ENCODE measurements at regions not wholly inside any gene's neighbourhood (a gene's known extent, or its start where the extent isn't known, plus 50 kb on each side); places are given as distances from the start of the nearest gene placed in this dataset.

- DNase-seq (ENCODE audit: low spot score): no peak
Observed at GRCh38 chr1:22221233-22221780, 78.4 kb upstream of the WNT4 start.

GRCh38 chr1:22222723-22223122 lies 79.8 kb upstream of the WNT4 start:
- DNase-seq (ENCODE audit: low spot score): no peak

- no peak for DNase-seq (ENCODE audit: low spot score)
Observed at GRCh38 chr1:22223176-22223575, 80.3 kb upstream of the WNT4 start.

DNA sequence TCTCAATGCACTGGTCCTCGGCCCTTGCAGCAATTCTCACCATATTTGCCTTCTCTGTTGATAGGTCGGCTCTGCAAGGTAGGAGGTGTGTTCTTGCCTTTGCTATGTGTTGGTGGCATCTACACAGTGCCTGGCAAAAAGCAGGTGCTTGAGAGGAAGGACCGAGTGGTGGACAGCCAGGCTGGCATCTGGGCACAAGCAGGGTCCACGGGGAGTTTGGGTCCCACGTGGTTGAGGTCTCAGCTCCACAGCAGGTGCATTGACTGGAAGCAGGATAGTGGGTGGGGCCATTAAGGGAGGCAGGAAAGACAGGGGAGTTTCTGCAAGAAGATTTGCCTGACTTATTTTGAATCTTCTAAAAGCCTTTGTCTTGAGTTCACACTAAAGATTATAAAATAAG lies 81.2 kb upstream of the WNT4 start:
- no peak for DNase-seq (ENCODE audit: low spot score)

- no peak for DNase-seq (ENCODE audit: low spot score)
Observed at GRCh38 chr1:22224631-22225030, 81.7 kb upstream of the WNT4 start.

DNA sequence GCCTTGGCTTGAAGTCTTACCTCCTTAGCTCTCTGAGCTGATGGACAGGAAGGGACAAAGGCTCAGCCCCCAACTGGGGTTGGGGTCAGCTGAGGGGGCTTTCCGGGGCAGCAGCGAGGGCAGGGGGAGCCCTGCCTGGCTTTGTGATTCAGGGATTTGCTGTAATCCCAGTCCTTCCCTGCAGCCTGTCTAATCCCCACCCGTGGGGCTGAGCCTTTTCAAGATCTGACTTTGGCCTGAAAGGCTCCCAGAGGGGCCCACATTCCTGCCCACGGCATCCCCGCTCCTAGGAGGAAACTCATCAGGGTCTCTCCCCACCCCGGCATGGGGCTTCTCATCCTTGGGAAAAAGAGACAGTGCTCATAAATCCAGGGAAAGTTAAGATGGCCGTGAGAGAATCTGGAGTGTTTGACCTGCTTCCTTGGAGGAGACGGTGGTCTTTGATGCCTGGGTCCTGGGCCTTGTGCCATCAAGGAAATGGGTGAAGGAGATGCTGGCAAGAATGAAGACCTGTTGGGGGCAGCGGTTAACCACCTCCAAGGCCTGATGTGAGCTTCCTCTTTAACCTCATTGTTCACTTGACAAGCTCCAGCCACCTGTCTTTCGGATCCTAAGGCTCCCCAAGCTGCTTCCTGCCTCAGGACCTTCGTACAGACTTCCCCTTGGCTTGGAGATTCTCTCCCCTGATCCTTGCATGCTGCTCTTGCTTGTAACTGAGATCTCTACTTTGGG lies 83.1 kb upstream of the WNT4 start:
- DNase-seq (ENCODE audit: low spot score): no peak

- no peak for DNase-seq (ENCODE audit: low spot score)
Observed at GRCh38 chr1:22228074-22228473, 85.2 kb upstream of the WNT4 start.

GRCh38 chr1:22228505-22228911 lies 85.6 kb upstream of the WNT4 start:
- no peak for DNase-seq (ENCODE audit: low spot score)

DNA sequence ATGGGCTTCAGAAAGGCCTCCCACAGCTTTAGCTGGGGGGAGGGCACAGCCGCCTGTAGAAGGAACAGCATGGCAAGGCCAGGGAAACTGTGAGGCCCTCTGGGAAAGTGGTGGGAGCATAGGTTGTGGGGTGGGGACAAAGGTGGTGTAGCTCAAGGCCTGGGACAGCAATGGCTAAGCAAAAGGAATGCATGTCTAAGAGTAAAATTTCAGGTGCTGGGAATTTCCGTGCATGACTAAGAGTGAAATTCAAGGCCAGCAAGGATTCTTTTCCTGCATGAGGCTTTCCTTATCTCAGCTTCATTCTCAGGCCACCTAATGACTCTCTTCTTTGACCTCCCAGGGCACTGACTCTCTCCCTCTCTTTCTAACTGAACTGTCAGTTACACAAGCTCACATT lies 86.5 kb upstream of the WNT4 start:
- DNase-seq (ENCODE audit: low spot score): no peak

DNA sequence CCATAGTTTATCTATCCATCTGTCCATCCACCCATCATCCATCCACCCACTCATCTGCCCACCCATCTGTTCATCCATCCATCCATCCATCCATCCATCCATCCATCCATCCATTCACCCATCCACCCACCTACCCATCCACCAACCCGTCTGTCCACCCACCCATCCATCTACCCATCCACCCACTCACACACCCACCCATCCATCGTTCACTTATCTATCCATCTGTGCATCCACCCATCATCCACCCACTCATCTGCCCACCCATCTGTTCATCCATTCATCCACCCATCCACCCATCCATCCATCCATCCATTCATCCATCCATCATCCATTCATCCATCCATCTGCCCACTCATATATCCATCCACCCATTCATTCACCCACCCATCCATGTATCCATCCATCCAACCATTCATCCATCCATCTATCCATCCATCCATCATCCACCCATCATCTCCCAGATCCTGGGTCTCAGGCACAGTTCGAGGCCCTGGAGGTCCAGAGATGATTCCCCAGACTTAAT lies 88.2 kb upstream of the WNT4 start:
- DNase-seq (ENCODE audit: low spot score): no peak

- DNase-seq (ENCODE audit: low spot score): no peak
Observed at GRCh38 chr1:22231995-22232690, 89.2 kb upstream of the WNT4 start.

GRCh38 chr1:22233222-22233621 lies 90.3 kb upstream of the WNT4 start:
- DNase-seq (ENCODE audit: low spot score): no peak

DNA sequence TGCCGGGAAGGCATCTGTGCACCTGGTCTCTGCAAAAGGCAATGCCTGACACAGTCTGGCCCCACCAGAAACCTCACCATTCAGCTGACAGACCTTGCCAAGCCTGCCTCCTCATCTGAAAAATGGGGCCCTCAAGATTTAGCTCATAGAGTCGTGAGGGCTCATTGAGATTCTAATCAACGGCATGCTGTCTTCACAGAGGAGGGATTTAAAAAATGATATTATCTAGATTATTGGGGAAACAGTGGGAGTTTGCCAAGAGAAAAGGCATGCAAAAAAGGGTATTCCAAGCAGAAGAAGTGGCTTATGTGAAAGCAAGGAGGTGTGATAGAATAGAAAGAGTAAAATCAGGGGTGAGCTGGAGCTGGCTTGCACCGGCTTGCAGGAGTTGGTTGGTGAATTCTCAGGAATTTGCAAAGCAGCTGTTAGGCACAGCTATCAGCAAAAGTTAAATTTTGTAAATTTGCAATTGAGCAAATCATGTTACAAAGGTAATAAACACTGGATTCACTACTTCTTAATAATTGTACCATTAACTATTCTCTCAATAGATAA lies 91.7 kb upstream of the WNT4 start:
- DNase-seq (ENCODE audit: low spot score): no peak

DNA sequence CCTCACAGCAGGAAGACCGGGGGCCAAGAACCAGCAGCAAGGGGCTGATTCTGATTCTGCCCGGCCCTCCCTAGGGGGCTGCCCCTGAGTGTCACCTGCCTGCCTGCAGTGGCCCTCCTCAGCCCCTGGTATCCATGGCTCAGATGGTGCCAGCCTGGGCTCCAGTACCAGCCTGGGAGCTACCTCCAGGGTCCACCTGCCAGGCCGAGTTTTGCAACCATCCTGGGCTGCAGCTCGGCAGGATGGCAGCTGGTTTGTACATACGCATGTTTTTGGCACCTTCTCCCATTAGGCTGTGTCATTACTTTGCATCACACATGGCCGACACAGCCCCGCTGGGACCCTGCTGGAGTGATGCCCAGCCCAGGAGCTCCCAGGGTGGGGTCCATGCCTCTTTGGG lies 93.3 kb upstream of the WNT4 start:
- no peak for DNase-seq (ENCODE audit: low spot score)

DNA sequence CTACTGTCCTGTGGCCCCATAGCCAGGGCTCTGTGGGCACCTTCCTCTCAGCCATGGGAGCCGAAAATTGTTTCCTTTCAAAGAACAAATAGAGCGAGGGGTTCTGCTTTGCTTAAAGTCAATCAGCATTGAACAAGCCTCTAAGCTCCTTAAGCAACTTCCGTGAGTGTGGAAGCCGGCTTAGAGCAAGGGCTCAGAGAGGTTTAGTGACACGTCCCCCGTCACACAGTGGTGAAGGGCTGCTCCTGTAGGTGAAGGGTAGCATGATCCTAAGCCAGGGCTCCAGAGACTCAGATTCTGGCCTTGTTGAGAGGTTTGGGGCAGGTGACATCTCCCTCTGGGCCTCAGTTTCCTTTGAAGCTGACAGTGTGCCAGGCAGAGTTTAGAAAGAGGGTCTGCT lies 94.0 kb upstream of the WNT4 start:
- no peak for DNase-seq (ENCODE audit: low spot score)

GRCh38 chr1:22237433-22238093 lies 94.7 kb upstream of the WNT4 start:
- no peak for DNase-seq (ENCODE audit: low spot score)

- no peak for DNase-seq (ENCODE audit: low spot score)
Observed at GRCh38 chr1:22238356-22239224, 95.7 kb upstream of the WNT4 start.

DNA sequence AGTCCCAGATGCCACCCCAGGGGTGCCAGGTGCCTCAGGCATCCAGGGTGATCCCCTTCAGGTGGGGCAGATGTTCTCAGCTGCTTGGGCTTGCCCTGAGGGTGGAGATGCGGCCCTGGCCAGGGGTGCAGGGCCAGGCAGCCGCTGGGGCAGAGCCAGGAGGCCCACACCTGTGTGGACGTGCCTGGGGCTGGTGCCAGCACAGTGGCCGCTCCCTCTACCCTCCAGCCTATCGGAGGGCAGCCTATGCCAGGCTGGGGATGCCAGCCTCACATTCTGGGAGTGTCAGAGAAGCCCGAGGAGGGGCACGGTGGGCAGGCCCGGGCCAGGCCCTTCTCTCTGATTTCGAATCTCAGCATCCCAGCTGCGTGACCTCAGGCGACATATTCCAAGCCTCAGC lies 96.5 kb upstream of the WNT4 start:
- DNase-seq (ENCODE audit: low spot score): no peak

DNA sequence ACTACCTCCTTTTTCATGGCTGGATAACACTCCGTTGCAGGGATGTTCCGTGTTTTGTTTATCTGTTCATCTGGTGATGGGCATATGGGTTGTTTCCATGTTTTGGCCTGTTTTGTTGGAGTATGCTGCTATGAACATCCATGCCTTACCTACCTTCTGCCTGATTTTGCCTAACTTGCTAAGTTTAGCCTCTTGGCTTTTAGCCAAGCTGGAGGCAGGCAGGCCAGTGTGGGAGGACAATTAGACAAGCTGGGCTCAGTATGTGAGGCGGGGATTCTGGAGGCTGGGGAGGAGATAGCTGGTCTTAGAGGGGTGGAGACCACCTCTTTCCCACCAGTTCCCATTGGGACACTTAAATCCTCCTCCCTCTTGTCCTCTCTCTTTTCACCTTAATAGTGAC lies 98.4 kb upstream of the WNT4 start:
- DNase-seq (ENCODE audit: low spot score): no peak

DNA sequence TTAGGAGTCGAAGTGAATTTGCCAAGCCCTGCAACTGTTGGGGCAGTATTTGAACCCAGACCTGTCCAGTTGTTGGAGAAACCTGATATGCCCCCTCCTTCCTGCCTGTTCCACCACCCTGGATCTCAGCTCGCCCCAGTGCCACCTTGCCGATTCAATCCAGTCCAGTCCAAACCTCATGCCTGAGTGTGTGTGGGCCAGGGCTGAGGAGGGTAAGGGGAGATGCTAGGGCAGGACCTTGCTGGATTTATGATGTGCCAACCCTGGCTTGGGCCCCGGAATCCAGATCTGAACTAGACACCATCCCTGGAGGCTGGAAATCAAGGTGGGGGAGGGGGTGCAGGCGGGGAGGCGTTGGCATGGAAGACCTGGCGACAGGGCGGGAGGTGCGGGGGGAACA lies 98.9 kb upstream of the WNT4 start:
- DNase-seq (ENCODE audit: low spot score): no peak

DNA sequence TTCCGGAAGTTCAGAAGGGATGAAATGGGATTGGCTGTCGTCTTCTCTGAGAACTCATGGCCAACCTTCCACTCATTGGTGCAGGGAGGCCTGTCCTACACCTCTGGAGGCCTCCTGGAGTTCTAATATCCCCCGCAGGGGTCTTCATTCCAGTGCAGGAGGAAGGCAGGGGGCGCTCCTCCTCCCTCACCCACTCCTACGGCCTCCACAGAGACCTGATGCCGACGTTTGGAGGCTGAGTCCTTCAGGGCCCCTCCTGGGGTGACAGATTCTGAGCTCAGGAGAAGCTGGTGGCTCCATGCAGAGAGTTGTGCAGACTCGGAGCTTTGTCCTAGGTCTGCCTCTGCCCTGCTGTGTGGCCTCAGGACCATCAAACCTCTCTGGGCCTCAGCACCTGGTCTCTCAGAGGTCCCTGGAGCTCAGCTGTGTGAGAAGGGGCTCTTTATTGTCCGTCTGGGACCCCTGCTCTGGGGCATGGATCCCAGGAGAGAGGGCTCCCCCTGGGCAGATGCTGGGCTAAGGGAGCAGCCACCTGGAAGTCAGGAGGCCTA lies 102.3 kb upstream of the WNT4 start:
- no peak for DNase-seq (ENCODE audit: low spot score)
